HG02798 (cell line): ENCODE measurements at regions not wholly inside any gene's neighbourhood (a gene's known extent, or its start where the extent isn't known, plus 50 kb on each side); places are given as distances from the start of the nearest gene placed in this dataset.

Source experiments
- ATAC-seq: cut with Tn5 transposase; IDR thresholded peaks from one replicate; pipeline ENCODE4 v1.9.1; 2021; ENCODE audit warnings: mild to moderate bottlenecking; ENCODE audit not compliant: unreplicated experiment, poor library complexity

DNA sequence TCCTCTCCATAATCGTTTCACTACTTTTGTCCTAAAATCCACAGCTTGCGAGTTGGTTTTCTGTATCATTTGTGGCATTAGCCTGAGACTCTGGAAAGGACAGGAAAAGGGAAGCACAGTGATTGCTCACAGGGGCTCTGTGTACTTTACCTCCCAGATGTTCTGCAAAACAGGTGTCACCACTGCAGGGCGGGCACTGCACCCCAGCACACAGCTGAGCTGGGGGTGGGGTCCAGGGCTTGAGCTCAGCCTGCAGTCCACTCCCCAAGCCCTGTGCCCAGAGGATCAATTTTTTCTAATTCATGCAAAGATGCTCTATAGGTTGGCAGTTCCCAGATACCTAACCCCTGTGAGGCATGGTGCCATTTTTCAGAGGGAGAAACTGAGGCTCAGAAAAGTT is 119.4 kb upstream of the GLI2 start:
- ATAC-seq: no peak

DNA sequence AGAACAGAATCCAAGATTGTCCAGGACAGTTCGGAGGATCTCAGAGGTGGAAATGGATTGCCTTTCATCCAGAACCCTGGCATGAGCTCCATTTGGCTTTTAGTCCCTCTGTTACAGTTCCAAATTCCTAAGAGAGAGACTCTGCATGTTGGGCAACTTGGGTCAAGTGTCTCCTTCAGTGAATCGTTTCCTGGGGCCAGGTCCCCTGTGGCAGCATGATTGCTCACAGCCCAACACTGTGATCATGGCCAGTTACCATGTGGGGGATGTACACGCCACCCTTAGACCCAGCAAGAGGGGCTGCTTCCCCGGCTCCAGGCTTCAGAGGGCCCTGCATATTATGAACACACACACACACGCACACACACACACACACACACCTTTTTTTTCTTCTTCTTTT is 118.6 kb upstream of the GLI2 start:
- no peak for ATAC-seq

DNA sequence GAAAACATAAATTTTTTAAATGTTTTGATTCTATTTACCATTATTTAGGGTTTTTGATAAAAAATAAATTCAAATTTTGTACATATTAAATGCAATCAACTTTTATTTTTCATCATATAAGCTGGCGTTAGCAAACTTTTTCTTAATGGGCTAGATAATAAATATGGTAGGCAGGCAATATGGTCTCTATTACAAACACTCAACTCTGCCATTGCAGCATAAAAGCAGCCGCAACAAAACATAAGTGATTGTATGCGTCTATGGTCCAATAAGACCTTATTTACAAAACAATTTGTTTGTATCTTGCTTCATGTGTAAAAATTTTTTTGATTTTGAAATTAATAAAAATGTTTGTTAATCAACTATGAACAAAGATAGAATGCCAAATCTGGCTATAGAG is 116.8 kb upstream of the GLI2 start:
- ATAC-seq: no peak

- ATAC-seq: no peak
Observed at GRCh38 chr2:120619579-120619978, 116.1 kb upstream of the GLI2 start.

DNA sequence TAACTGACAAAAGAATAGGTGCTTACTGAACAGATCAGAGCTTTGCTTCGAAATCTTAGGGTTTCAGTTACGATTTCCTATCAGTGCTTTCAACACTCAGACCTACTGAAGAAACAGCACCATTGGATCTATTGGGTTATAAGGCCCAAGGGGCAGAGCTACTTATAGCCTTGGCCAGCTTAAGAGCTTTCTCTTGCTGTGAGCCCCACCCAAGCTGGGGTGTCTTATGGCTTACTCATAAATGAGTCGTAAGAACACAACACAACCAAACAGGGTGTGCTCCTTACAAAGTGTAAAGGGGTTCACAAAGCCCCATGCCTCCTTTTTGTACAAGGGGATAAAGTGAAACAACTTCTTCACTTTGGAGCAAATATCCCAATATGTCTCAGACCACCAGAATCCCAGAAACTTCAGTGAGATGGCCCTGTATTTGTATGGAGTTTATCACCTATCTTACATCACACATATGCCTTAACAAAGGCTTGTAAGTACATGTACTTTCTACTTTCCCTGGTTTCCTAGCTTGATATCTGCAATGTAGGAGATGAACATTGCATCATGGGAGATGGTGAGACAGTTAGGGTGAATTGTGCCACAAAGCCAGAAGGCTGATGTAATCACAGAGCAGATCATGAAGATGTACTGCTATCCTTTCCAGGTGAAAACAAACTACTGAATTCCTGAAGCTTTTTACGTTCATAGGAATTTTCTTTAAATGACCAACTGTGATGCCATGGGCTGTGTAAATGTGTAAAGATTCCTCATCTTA is 115.5 kb upstream of the GLI2 start:
- ATAC-seq: no peak

DNA sequence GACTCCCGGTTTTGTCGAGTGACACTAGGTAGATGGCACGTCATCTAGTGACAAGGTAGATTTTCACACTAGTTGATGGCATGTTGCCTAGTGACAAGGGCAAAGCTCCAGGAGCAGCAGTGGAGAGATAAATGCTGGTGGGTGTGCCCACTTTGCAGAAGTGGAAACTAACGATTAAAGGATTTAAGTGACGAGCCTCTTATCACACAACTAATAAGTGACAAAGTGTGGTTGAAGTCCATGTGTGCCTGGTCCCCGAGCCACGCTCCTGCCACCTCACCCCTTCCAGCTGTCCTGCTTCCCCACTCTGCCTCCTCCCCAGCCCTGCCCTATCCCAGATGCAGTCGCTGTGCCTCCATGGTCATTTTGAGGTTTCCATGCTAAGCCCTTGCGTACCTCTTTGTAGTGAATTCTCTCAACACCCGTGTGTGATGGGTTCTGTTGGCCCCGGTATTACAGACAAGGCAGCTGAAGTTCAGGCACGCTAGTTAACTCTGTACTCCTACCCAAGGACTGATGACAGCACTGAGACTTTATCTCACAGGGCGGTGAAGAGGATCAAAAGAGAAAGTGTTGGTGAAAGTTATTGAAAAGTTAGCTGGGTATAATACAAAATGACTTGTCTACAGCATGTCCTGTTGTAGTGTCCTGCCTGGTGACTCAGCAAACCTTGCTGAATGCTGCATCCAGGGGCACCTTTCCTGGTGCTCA is 113.4 kb upstream of the GLI2 start:
- no peak for ATAC-seq

DNA sequence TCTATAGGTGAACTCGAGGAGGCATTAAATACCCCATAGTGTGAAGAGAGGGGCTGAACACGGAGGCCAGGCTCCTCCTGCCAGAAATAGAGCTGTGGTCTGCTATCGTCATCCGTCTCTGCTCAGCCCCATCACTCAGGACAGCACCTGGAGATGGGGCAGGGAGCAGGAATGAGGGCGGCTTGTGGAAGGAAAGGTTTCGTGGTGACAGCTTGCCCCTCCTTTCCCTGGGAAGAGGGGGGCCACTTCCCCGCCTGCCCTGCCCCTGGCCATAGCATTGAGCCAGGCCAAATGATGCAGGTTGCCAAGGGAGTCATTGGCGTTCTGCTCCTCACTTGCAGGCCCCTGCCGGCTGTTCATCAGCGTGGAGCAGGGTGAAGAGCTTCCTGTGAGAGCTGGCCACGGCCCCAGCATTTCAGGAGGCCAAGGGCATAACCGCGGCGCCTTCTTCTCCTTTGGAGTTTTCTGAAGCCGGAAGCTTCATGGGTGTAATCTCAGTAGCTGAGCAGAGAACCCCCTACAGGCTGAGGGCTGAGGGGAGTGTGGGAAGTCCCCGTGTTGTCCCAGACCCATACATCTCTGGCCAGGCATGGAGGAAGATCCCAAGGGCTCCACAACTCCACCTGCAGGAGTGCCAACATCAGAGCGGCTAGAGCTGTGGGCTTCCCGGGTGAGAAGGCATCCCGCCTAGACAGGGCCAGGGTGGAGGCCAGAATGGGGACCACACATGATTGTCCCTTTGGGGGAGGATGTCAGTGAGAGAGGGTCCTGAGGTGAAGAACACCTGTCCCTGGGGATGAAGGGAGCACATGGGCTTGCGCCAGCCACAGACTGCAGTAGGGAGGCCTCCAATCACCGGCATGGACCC is 112.5 kb upstream of the GLI2 start:
- no peak for ATAC-seq

DNA sequence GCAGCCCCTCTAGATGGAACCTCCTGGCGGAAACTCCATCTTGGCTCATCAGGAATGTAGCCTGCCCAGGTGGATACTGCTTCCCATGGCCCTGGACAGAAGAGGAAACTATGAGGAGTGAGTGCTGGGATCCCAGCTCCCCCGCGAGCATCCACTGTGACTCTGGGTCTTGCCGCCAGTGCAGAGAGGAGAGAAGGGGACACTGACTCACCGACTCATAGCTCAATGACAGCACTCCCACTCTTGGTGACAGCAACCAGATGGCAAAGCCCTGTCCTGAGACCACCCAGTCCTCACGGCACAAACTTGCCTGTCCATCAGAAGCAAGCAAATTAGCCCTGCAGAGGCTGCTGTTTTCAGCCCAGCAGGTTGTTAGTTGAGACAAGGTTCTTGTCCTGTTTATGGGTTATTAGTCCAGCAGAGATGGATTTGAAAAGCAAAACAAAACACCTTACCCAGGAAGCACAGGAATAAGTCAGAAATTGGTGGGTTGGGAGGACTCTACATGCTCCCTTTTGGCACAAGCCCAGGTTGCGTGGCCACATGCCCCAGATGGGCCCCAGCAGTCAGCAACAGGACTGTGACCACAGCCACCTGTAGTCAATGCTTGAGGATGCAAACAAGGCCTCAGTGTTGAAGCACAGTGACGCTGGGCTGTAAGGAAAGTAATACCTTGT is 111.5 kb upstream of the GLI2 start:
- no peak for ATAC-seq

GRCh38 chr2:120624738-120625446 is 110.8 kb upstream of the GLI2 start:
- ATAC-seq: no peak

GRCh38 chr2:120625865-120626560 is 109.7 kb upstream of the GLI2 start:
- no peak for ATAC-seq

GRCh38 chr2:120626566-120626965 is 109.1 kb upstream of the GLI2 start:
- no peak for ATAC-seq

GRCh38 chr2:120628248-120628647 is 107.4 kb upstream of the GLI2 start:
- ATAC-seq: no peak

DNA sequence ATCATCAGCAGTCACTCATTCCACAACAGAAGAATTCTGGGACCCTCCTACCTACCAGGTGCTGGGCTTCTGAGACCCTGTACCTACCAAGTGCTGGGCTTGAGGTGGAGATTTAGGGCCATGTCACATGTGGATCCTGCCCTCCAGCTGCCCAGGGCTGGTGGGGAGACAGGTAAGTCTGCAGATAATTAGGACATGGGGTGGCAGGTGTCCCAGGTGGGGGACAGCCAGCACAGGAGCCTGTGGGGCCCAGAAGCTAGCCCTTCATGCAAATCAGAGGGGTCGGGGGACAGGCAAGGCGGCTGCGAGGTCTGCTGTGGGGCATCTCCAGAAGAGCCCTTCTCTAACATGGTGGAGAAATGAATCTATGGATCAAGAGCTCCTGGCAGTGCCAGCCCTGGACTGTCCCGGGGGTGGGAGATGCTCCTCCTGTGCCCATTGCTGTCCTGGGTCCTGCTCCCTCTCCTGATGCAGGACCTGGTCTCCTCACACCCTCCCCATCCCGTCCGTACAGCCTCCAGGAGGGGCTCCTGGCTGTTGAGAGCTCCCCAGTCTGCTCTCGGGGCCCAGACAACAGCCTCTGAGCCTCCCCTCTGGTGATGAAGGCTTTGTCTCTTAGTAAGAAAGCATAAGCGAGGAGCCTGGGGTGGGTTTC is 106.3 kb upstream of the GLI2 start:
- ATAC-seq: no peak

GRCh38 chr2:120630031-120630701 is 105.5 kb upstream of the GLI2 start:
- ATAC-seq: no peak

GRCh38 chr2:120631236-120631635 is 104.4 kb upstream of the GLI2 start:
- ATAC-seq: no peak

GRCh38 chr2:120631724-120632123 is 103.9 kb upstream of the GLI2 start:
- ATAC-seq: no peak

- ATAC-seq: no peak
Observed at GRCh38 chr2:120632796-120633646, 102.6 kb upstream of the GLI2 start.
